ENCODE measurements at regions not wholly inside any gene's neighbourhood (a gene's known extent, or its start where the extent isn't known, plus 50 kb on each side); places are given as distances from the start of the nearest gene placed in this dataset.

DNA sequence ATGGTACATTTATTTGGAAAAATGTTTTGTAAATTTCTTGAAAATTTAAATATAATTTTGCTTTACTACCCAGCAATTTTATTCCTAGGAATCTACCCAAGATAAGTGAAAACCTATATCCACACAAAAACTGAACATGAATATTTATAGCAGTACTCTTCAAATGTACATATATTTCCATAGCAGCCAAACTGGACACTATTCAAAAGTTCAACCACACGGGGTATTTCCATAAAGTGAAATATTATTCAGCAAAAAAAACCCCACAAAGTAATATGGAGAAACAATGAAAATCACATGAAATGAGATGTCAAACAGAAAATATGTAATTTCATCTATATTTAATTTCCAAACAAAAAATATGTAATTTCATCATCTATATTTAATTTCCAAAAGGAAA is 1247.6 kb upstream of the TMEFF2 start:
- no peak for TF ChIP-seq POLR2A (IDR thresholded peaks at IDR 0.05)
- no peak for TF ChIP-seq EP300 (IDR thresholded peaks at IDR 0.05)

All from sigmoid colon (tissue), 4 donors.